ENCODE measurements at regions not wholly inside any gene's neighbourhood (a gene's known extent, or its start where the extent isn't known, plus 50 kb on each side); places are given as distances from the start of the nearest gene placed in this dataset.

- DNase-seq, result no peak
These were observed 317.6 kb downstream of the SEC14L1 start for GRCh38 chr17:77458202-77459017.

- DNase-seq, result no peak
These were observed 318.4 kb downstream of the SEC14L1 start for GRCh38 chr17:77459018-77459755.

GRCh38 chr17:77460514-77461046 is 319.8 kb downstream of the SEC14L1 start:
- DNase-seq, result no peak

GRCh38 chr17:77461277-77462057 is 320.7 kb downstream of the SEC14L1 start:
- DNase-seq, result no peak

GRCh38 chr17:77462090-77462489 is 321.3 kb downstream of the SEC14L1 start:
- no peak for DNase-seq

- DNase-seq, result no peak
These were observed 322.1 kb downstream of the SEC14L1 start for GRCh38 chr17:77462553-77463497.

- DNase-seq, result no peak
These were observed 324.2 kb downstream of the SEC14L1 start for GRCh38 chr17:77464988-77465357.

GRCh38 chr17:77465358-77466041 is 324.7 kb downstream of the SEC14L1 start:
- DNase-seq, result no peak

- no peak for DNase-seq
These were observed 325.4 kb downstream of the SEC14L1 start for GRCh38 chr17:77466140-77466539.

- DNase-seq, result no peak
These were observed 325.9 kb downstream of the SEC14L1 start for GRCh38 chr17:77466596-77467223.

- DNase-seq, result no peak
These were observed 326.8 kb downstream of the SEC14L1 start for GRCh38 chr17:77467521-77467920.

- DNase-seq, result no peak
These were observed 328.1 kb downstream of the SEC14L1 start for GRCh38 chr17:77468897-77469296.

- DNase-seq, result no peak
These were observed 329.6 kb downstream of the SEC14L1 start for GRCh38 chr17:77470330-77470786.

- peak; percentile 61 for DNase-seq
These were observed 330.3 kb downstream of the SEC14L1 start for GRCh38 chr17:77470800-77471733.

GRCh38 chr17:77471984-77472461 is 331.3 kb downstream of the SEC14L1 start:
- peak; percentile 94 for DNase-seq

GRCh38 chr17:77472468-77473310 is 331.9 kb downstream of the SEC14L1 start:
- DNase-seq, result peak; percentile 67

- no peak for DNase-seq
These were observed 333.0 kb downstream of the SEC14L1 start for GRCh38 chr17:77473615-77474226.
